Stomach smooth muscle (tissue), 2 donors: ENCODE measurements at regions not wholly inside any gene's neighbourhood (a gene's known extent, or its start where the extent isn't known, plus 50 kb on each side); places are given as distances from the start of the nearest gene placed in this dataset.

ENCODE experiments used
- H3K27ac ChIP-seq: one replicate; pipeline ENCODE4 v1.7.0; 2013; ENCODE audit warnings: mild to moderate bottlenecking, low read length, inconsistent platforms
- H3K27me3 ChIP-seq, 2 donors: one replicate each; pipeline ENCODE4 v1.7.0; 2013; ENCODE audit warnings: low read length in 2 of 2; ENCODE audit not compliant: insufficient read depth in 2 of 2, control insufficient read depth in 1 of 2
- H3K36me3 ChIP-seq, 2 donors: one replicate each; pipeline ENCODE4 v1.7.0; 2013; ENCODE audit warnings: low read length in 2 of 2; ENCODE audit not compliant: control insufficient read depth in 2 of 2, insufficient read depth in 2 of 2
- H3K4me1 ChIP-seq: one replicate; pipeline ENCODE4 v1.7.0; 2013; ENCODE audit warnings: low read length; ENCODE audit not compliant: control insufficient read depth, insufficient read depth
- H3K4me3 ChIP-seq, 2 donors: one replicate each; pipeline ENCODE4 v1.7.0; 2013; ENCODE audit warnings: low read length in 2 of 2
- H3K9ac ChIP-seq, 2 donors: one replicate each; pipeline ENCODE4 v1.7.0; 2013; ENCODE audit warnings: low read length in 2 of 2, mild to moderate bottlenecking in 1 of 2
- H3K9me3 ChIP-seq, 2 donors: one replicate each; pipeline ENCODE4 v1.7.0; 2013; ENCODE audit warnings: low read length in 2 of 2; ENCODE audit not compliant: control insufficient read depth in 2 of 2
- donor health status: healthy.
- donor health status: Pancreatic carcinoma.

- Histone ChIP-seq H3K9ac (no peak overlapping the region), H3K27ac (no peak overlapping the region), H3K4me3 (no peak overlapping the region)
Measured at GRCh38 chr1:57616921-57617320, 193.1 kb upstream of the DAB1 start.

GRCh38 chr1:57615956-57616355, 192.1 kb upstream of the DAB1 start:
- Histone ChIP-seq H3K36me3 (no peaks in the 10 kb centered on the region), H3K9ac (no peak overlapping the region), H3K27me3 (no peaks in the 10 kb centered on the region), H3K4me3 (no peak overlapping the region), H3K4me1 (no peaks in the 10 kb centered on the region), H3K9me3 (no peaks in the 10 kb centered on the region), H3K27ac (no peak overlapping the region)

More at GRCh38 chr1:57616921-57617320, 193.1 kb upstream of the DAB1 start:
- H3K4me1 ChIP-seq = no peaks in the 10 kb centered on the region
- H3K9me3 ChIP-seq = no peaks in the 10 kb centered on the region
- no peaks in the 10 kb centered on the region for H3K36me3 ChIP-seq
- H3K27me3 ChIP-seq = no peaks in the 10 kb centered on the region

GRCh38 chr1:57612833-57613232, 189.0 kb upstream of the DAB1 start:
- no peak overlapping the region for H3K4me3 ChIP-seq
- no peaks in the 10 kb centered on the region for H3K36me3 ChIP-seq
- H3K27ac ChIP-seq = no peak overlapping the region
- no peaks in the 10 kb centered on the region for H3K9me3 ChIP-seq
- H3K9ac ChIP-seq = no peak overlapping the region
- no peaks in the 10 kb centered on the region for H3K27me3 ChIP-seq
- H3K4me1 ChIP-seq = no peaks in the 10 kb centered on the region

GRCh38 chr1:57605933-57606332, 182.1 kb upstream of the DAB1 start:
- Histone ChIP-seq H3K9ac (no peak overlapping the region), H3K9me3 (no peaks in the 10 kb centered on the region), H3K36me3 (no peaks in the 10 kb centered on the region), H3K27ac (no peak overlapping the region), H3K27me3 (no peaks in the 10 kb centered on the region), H3K4me3 (no peak overlapping the region), H3K4me1 (peaks cover 2% of the 10 kb centered on the region)

- peaks cover 11% of the 10 kb centered on the region for H3K4me1 ChIP-seq
- H3K9ac ChIP-seq = no peak overlapping the region
- H3K36me3 ChIP-seq = no peaks in the 10 kb centered on the region
- no peak overlapping the region for H3K27ac ChIP-seq
- H3K9me3 ChIP-seq = no peaks in the 10 kb centered on the region
- no peak overlapping the region for H3K4me3 ChIP-seq
- H3K27me3 ChIP-seq = no peaks in the 10 kb centered on the region
Measured at GRCh38 chr1:57603696-57604095, 179.8 kb upstream of the DAB1 start.

- Histone ChIP-seq H3K4me1 (peaks cover 15% of the 10 kb centered on the region), H3K9ac (no peak overlapping the region), H3K27me3 (no peaks in the 10 kb centered on the region), H3K9me3 (no peaks in the 10 kb centered on the region), H3K4me3 (no peak overlapping the region), H3K27ac (no peak overlapping the region), H3K36me3 (no peaks in the 10 kb centered on the region)
Measured at GRCh38 chr1:57600424-57600823, 176.6 kb upstream of the DAB1 start.

- H3K9me3 ChIP-seq = no peaks in the 10 kb centered on the region
- no peak overlapping the region for H3K27ac ChIP-seq
- H3K27me3 ChIP-seq = no peaks in the 10 kb centered on the region
- H3K4me3 ChIP-seq = peak overlapping the region; percentile 35 to 42
- H3K36me3 ChIP-seq = no peaks in the 10 kb centered on the region
- H3K9ac ChIP-seq = no peak overlapping the region
- peaks cover 15% of the 10 kb centered on the region for H3K4me1 ChIP-seq
Measured at GRCh38 chr1:57599236-57599994, 175.6 kb upstream of the DAB1 start.

- no peak overlapping the region for H3K27ac ChIP-seq
- no peaks in the 10 kb centered on the region for H3K36me3 ChIP-seq
- no peak overlapping the region for H3K9ac ChIP-seq
- H3K9me3 ChIP-seq = no peaks in the 10 kb centered on the region
- no peak overlapping the region for H3K4me3 ChIP-seq
- peaks cover 13% of the 10 kb centered on the region for H3K4me1 ChIP-seq
- no peaks in the 10 kb centered on the region for H3K27me3 ChIP-seq
Measured at GRCh38 chr1:57597036-57597435, 173.2 kb upstream of the DAB1 start.

GRCh38 chr1:57594002-57594401, 170.1 kb upstream of the DAB1 start:
- Histone ChIP-seq H3K9me3 (no peaks in the 10 kb centered on the region), H3K27ac (no peak overlapping the region), H3K36me3 (no peaks in the 10 kb centered on the region), H3K27me3 (no peaks in the 10 kb centered on the region), H3K9ac (no peak overlapping the region), H3K4me3 (no peak overlapping the region), H3K4me1 (peaks cover 6% of the 10 kb centered on the region)

GRCh38 chr1:57591842-57592241, 168.0 kb upstream of the DAB1 start:
- no peaks in the 10 kb centered on the region for H3K27me3 ChIP-seq
- H3K4me1 ChIP-seq = no peaks in the 10 kb centered on the region
- no peak overlapping the region for H3K27ac ChIP-seq
- H3K36me3 ChIP-seq = no peaks in the 10 kb centered on the region
- H3K9ac ChIP-seq = no peak overlapping the region
- no peaks in the 10 kb centered on the region for H3K9me3 ChIP-seq
- H3K4me3 ChIP-seq = no peak overlapping the region

GRCh38 chr1:57590978-57591377, 167.1 kb upstream of the DAB1 start:
- Histone ChIP-seq H3K9ac (no peak overlapping the region), H3K27ac (no peak overlapping the region), H3K4me3 (no peak overlapping the region), H3K4me1 (no peaks in the 10 kb centered on the region), H3K36me3 (no peaks in the 10 kb centered on the region), H3K9me3 (no peaks in the 10 kb centered on the region), H3K27me3 (no peaks in the 10 kb centered on the region)
